H1 (cell line): ENCODE measurements at regions not wholly inside any gene's neighbourhood (a gene's known extent, or its start where the extent isn't known, plus 50 kb on each side); places are given as distances from the start of the nearest gene placed in this dataset.

Experiments used
- CHD2 ChIP-seq: IDR thresholded peaks from 2 replicates; pipeline ENCODE4 v1.6.1; 2012; ENCODE audit warnings: low read length, improper control_type of control experiment
- EZH2 ChIP-seq: fragments of 200-600 bp; sonication (generic); IDR thresholded peaks from 2 replicates; pipeline ENCODE4 v1.7.1; 2012; ENCODE audit warnings: low read depth, mild to moderate bottlenecking, moderate library complexity, low read length, inconsistent platforms; ENCODE audit not compliant: severe bottlenecking
- JUN ChIP-seq: IDR thresholded peaks from 2 replicates; pipeline ENCODE4 v1.6.1; 2011; ENCODE audit warnings: low read depth, mild to moderate bottlenecking, improper control_type of control experiment, low read length
- KDM1A ChIP-seq: fragments of 200-600, 300-600 bp; sonication (generic); IDR thresholded peaks from 2 replicates; pipeline ENCODE4 v1.7.1; 2016; ENCODE audit warnings: mild to moderate bottlenecking, low read length, borderline replicate concordance
- NRF1 ChIP-seq: IDR thresholded peaks from 2 replicates; pipeline ENCODE4 v1.6.1; 2011; ENCODE audit warnings: mild to moderate bottlenecking, low read depth, low read length, improper control_type of control experiment
- POLR2A ChIP-seq, 2 experiments: IDR thresholded peaks; 1 replicate in 1 of 2; 2 replicates in 1 of 2; pipeline ENCODE4 v1.6.1; 2011; ENCODE audit warnings: low read depth in 2 of 2, low read length in 2 of 2, mild to moderate bottlenecking in 2 of 2; ENCODE audit errors: control extremely low read depth in 1 of 2
- RBBP5 ChIP-seq: IDR thresholded peaks from 2 replicates; pipeline ENCODE4 v1.7.1; 2012; ENCODE audit warnings: low read depth, mild to moderate bottlenecking, inconsistent platforms, low read length, moderate library complexity, borderline replicate concordance
- RFX5 ChIP-seq: IDR thresholded peaks from 2 replicates; pipeline ENCODE4 v1.6.1; 2011; ENCODE audit warnings: low read depth, low read length, improper control_type of control experiment, borderline replicate concordance
- SIN3A ChIP-seq, 2 experiments: IDR thresholded peaks in 1 of 2; conservative IDR thresholded peaks in 1 of 2; 2 replicates each; pipeline ENCODE4 v1.6.1; 2011 to 2012; ENCODE audit warnings: low read length in 2 of 2, improper control_type of control experiment in 1 of 2, low read depth in 1 of 2, mild to moderate bottlenecking in 1 of 2
- SIRT6 ChIP-seq: IDR thresholded peaks from one replicate; pipeline ENCODE4 v1.7.1; 2012; ENCODE audit warnings: low read length, inconsistent platforms
- TF ChIP-seq, protein P1 (sequence below), 3 experiments: IDR thresholded peaks; 1 replicate in 2 of 3; 2 replicates in 1 of 3; pipeline versions ENCODE4 v1.5.1 to v1.6.1; 2011; ENCODE audit warnings: low read length in 3 of 3, mild to moderate bottlenecking in 3 of 3, inconsistent platforms in 2 of 3, low read depth in 1 of 3, moderate library complexity in 1 of 3; ENCODE audit not compliant: insufficient read depth in 1 of 3; ENCODE audit errors: control extremely low read depth in 1 of 3
- TF ChIP-seq, protein P2 (sequence below): IDR thresholded peaks from 2 replicates; pipeline ENCODE4 v1.6.1; 2012; ENCODE audit warnings: inconsistent platforms

DNA sequence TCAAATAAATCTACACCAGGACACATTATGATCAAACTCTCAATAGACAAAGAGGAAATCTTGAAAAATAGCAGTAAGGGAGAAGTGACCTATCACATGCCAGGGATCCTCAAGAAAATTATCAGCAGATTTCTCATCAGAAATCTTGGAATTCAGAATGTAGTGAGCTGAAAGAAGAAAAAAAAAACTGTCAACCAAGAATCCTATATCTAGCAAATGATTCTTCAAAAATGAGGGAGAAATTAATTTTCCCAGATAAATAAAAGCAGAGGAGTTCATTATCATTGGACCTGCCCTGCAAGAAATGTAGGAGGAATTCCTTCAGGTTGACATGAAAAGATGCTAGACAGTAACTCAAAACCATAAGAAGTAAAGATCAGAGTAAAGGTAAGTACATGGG is 363.6 kb downstream of the TFAP2A start:
- TF ChIP-seq SIN3A (conservative IDR thresholded peaks at IDR 0.05 in 1 of 2, IDR thresholded peaks at IDR 0.05 in 1 of 2; ENCODE audit: low read depth in 1 of 2, low read length in 2 of 2) (no peak), KDM1A (no peak), POLR2A (IDR thresholded peaks at IDR 0.05; ENCODE audit: control extremely low read depth in 1 of 2, low read depth in 2 of 2, low read length in 2 of 2) (no peak), CHD2 (no peak), SIRT6 (no peak), NRF1 (no peak), EZH2 (no peak), RBBP5 (no peak), RFX5 (no peak), JUN (no peak)
- TF ChIP-seq, protein P1, sequence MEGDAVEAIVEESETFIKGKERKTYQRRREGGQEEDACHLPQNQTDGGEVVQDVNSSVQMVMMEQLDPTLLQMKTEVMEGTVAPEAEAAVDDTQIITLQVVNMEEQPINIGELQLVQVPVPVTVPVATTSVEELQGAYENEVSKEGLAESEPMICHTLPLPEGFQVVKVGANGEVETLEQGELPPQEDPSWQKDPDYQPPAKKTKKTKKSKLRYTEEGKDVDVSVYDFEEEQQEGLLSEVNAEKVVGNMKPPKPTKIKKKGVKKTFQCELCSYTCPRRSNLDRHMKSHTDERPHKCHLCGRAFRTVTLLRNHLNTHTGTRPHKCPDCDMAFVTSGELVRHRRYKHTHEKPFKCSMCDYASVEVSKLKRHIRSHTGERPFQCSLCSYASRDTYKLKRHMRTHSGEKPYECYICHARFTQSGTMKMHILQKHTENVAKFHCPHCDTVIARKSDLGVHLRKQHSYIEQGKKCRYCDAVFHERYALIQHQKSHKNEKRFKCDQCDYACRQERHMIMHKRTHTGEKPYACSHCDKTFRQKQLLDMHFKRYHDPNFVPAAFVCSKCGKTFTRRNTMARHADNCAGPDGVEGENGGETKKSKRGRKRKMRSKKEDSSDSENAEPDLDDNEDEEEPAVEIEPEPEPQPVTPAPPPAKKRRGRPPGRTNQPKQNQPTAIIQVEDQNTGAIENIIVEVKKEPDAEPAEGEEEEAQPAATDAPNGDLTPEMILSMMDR (IDR thresholded peaks at IDR 0.05; ENCODE audit: control extremely low read depth in 1 of 3, insufficient read depth in 1 of 3, low read depth in 1 of 3, low read length in 3 of 3) = no peak
- TF ChIP-seq, protein P2, sequence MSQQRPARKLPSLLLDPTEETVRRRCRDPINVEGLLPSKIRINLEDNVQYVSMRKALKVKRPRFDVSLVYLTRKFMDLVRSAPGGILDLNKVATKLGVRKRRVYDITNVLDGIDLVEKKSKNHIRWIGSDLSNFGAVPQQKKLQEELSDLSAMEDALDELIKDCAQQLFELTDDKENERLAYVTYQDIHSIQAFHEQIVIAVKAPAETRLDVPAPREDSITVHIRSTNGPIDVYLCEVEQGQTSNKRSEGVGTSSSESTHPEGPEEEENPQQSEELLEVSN = no peak
